Neural progenitor cell (in vitro differentiated cells): ENCODE measurements at regions not wholly inside any gene's neighbourhood (a gene's known extent, or its start where the extent isn't known, plus 50 kb on each side); places are given as distances from the start of the nearest gene placed in this dataset.

Source experiments
- DNase-seq: peaks from one replicate; pipeline ENCODE4 v3.0.0-alpha.2; 2016; ENCODE audit warnings: low spot score
- H2AFZ ChIP-seq: fragments of 200-600 bp; sonication (generic); replicated peaks from 2 replicates; pipeline ENCODE4 v1.6.1; 2016; ENCODE audit warnings: antibody characterized with exemption
- H3F3A ChIP-seq: fragments of 200-600 bp; sonication (generic); 2 replicates; pipeline ENCODE4 v1.6.1; 2016; ENCODE audit warnings: antibody characterized with exemption, low read depth
- H3K27ac ChIP-seq: fragments of 200-600 bp; sonication (generic); 2 replicates; pipeline ENCODE4 v1.5.1; 2016; ENCODE audit warnings: mild to moderate bottlenecking
- H3K27me3 ChIP-seq: fragments of 200-600 bp; sonication (generic); 2 replicates; pipeline ENCODE4 v1.6.1; 2016; ENCODE audit warnings: mild to moderate bottlenecking, moderate library complexity
- H3K36me3 ChIP-seq: fragments of 200-600 bp; sonication (generic); 2 replicates; pipeline ENCODE4 v1.5.1; 2016
- H3K4me1 ChIP-seq: fragments of 200-600 bp; sonication (generic); 2 replicates; pipeline ENCODE4 v1.6.1; 2016; ENCODE audit warnings: mixed run types
- H3K4me2 ChIP-seq: fragments of 200-600 bp; sonication (generic); 2 replicates; pipeline ENCODE4 v1.6.1; 2016
- H3K4me3 ChIP-seq: fragments of 200-600 bp; sonication (generic); 2 replicates; pipeline ENCODE4 v1.5.1; 2016
- H3K79me2 ChIP-seq: fragments of 200-600 bp; sonication (generic); 2 replicates; pipeline ENCODE4 v1.6.1; 2016; ENCODE audit warnings: low read depth
- H3K9ac ChIP-seq: fragments of 200-600 bp; sonication (generic); 2 replicates; pipeline ENCODE4 v1.6.1; 2016
- H3K9me3 ChIP-seq: fragments of 200-600 bp; sonication (generic); 2 replicates; pipeline ENCODE4 v1.5.1; 2016; ENCODE audit warnings: low read depth
- H4K20me1 ChIP-seq: fragments of 200-600 bp; sonication (generic); 2 replicates; pipeline ENCODE4 v1.6.1; 2016; ENCODE audit warnings: low read depth
- H3K27ac Mint-ChIP-seq: 3 replicates; pipeline ENCODE4 v1.8.0; 2021; ENCODE audit warnings: mixed read lengths
- H3K27me3 Mint-ChIP-seq: 2 replicates; pipeline ENCODE4 v1.8.0; 2022; ENCODE audit warnings: low read depth, mild to moderate bottlenecking, inconsistent platforms, moderate library complexity, mixed read lengths; ENCODE audit not compliant: insufficient read depth
- H3K36me3 Mint-ChIP-seq: 3 replicates; pipeline ENCODE4 v1.8.0; 2021; ENCODE audit warnings: mixed read lengths
- H3K4me1 Mint-ChIP-seq: 3 replicates; pipeline ENCODE4 v1.8.0; 2021; ENCODE audit warnings: mixed read lengths
- H3K4me3 Mint-ChIP-seq: 3 replicates; pipeline ENCODE4 v1.8.0; 2021; ENCODE audit warnings: mild to moderate bottlenecking, moderate library complexity, mixed read lengths
- H3K9me3 Mint-ChIP-seq: 3 replicates; pipeline ENCODE4 v1.8.0; 2020; ENCODE audit warnings: mixed read lengths
- EZH2 ChIP-seq: fragments of 200-600 bp; sonication (generic); IDR thresholded peaks from 2 replicates; pipeline ENCODE4 v1.6.1; 2017; ENCODE audit warnings: antibody characterized with exemption, mild to moderate bottlenecking, moderate library complexity
- EZH2phosphoT487 ChIP-seq: fragments of 200-600 bp; sonication (generic); IDR thresholded peaks from 2 replicates; pipeline ENCODE4 v1.6.1; 2017; ENCODE audit warnings: antibody characterized with exemption
- TF ChIP-seq, protein P1 (sequence below): fragments of 200-600 bp; sonication (generic); IDR thresholded peaks from 2 replicates; pipeline ENCODE4 v1.5.1; 2017; ENCODE audit warnings: antibody characterized with exemption, mild to moderate bottlenecking

DNA sequence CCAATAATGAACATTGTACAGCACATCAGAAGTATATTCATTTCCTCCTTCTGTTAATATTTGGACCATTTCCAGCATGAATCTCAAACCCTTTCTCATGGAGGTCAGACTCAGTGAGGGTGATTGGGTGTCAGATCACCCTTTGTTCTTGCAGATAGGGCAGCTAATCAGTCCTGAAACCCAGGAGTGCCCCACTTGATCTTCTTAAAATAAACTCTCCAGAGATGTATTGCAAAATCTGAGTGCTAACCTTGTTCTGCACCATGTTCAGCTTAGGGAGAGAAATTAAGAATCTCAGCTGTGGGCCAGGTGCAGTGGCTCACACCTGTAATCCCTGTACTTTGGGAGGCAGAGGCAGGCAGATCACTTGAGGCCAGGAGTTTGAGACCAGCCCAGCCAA, 869.4 kb downstream of the TYW1 start:
- H3K27ac Mint-ChIP-seq = no peak overlapping the region

DNA sequence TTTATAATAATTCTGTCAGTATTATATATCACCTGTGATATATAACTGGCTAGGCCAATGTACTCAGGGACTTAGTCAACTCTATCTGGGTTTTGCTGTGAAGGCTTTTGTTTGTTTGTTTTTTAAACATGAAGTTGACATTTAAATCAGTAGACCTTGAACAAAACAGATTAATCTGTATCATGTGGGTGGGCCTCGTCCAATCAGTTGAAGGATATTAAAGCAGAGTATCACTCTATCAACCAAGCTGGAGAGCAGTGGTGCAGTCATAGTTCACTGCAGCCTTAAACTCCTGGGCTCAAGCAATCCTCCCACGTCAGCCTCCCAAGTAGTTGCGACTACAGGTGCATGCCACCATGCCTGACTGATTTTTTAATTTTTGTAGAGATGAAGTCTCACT, 870.2 kb downstream of the TYW1 start:
- Mint-ChIP-seq H3K27ac (no peak overlapping the region), H3K4me1 (no peaks in the 10 kb centered on the region), H3K36me3 (no peaks in the 10 kb centered on the region), H3K9me3 (peaks cover 11% of the 10 kb centered on the region), H3K4me3 (no peak overlapping the region), H3K27me3 (peaks cover 3% of the 10 kb centered on the region)
- no peak for DNase-seq
- H3K36me3 ChIP-seq = no peaks in the 10 kb centered on the region
- H3K4me1 ChIP-seq = no peaks in the 10 kb centered on the region
- no peaks in the 10 kb centered on the region for H4K20me1 ChIP-seq
- no peak overlapping the region for H3K4me3 ChIP-seq
- no peaks in the 10 kb centered on the region for H3K9me3 ChIP-seq
- no peaks in the 10 kb centered on the region for H3K27me3 ChIP-seq
- TF ChIP-seq, protein P1, sequence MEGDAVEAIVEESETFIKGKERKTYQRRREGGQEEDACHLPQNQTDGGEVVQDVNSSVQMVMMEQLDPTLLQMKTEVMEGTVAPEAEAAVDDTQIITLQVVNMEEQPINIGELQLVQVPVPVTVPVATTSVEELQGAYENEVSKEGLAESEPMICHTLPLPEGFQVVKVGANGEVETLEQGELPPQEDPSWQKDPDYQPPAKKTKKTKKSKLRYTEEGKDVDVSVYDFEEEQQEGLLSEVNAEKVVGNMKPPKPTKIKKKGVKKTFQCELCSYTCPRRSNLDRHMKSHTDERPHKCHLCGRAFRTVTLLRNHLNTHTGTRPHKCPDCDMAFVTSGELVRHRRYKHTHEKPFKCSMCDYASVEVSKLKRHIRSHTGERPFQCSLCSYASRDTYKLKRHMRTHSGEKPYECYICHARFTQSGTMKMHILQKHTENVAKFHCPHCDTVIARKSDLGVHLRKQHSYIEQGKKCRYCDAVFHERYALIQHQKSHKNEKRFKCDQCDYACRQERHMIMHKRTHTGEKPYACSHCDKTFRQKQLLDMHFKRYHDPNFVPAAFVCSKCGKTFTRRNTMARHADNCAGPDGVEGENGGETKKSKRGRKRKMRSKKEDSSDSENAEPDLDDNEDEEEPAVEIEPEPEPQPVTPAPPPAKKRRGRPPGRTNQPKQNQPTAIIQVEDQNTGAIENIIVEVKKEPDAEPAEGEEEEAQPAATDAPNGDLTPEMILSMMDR = no peak
- no peak for TF ChIP-seq EZH2
- TF ChIP-seq EZH2phosphoT487 = no peak
- no peak overlapping the region for H3K4me2 ChIP-seq
- no peak overlapping the region for H2AFZ ChIP-seq
- no peak overlapping the region for H3K27ac ChIP-seq
- H3K9ac ChIP-seq = no peak overlapping the region
- H3K79me2 ChIP-seq = no peaks in the 10 kb centered on the region
- H3F3A ChIP-seq = no peaks in the 10 kb centered on the region

More for the DNA sequence above, 869.4 kb downstream of the TYW1 start:
- H4K20me1 ChIP-seq = no peaks in the 10 kb centered on the region
- H3K79me2 ChIP-seq = no peaks in the 10 kb centered on the region
- H3K4me3 ChIP-seq = no peak overlapping the region
- no peak overlapping the region for H3K4me2 ChIP-seq
- H2AFZ ChIP-seq = no peak overlapping the region
- no peaks in the 10 kb centered on the region for H3K4me1 ChIP-seq
- Mint-ChIP-seq H3K9me3 (peaks cover 15% of the 10 kb centered on the region), H3K4me3 (no peak overlapping the region), H3K36me3 (no peaks in the 10 kb centered on the region), H3K27me3 (peaks cover 3% of the 10 kb centered on the region), H3K4me1 (no peaks in the 10 kb centered on the region)
- no peak for TF ChIP-seq EZH2phosphoT487
- TF ChIP-seq, protein P1 = no peak
- no peak for TF ChIP-seq EZH2
- no peak overlapping the region for H3K27ac ChIP-seq
- no peaks in the 10 kb centered on the region for H3F3A ChIP-seq
- no peaks in the 10 kb centered on the region for H3K9me3 ChIP-seq
- H3K36me3 ChIP-seq = no peaks in the 10 kb centered on the region
- no peak for DNase-seq
- no peaks in the 10 kb centered on the region for H3K27me3 ChIP-seq
- no peak overlapping the region for H3K9ac ChIP-seq

DNA sequence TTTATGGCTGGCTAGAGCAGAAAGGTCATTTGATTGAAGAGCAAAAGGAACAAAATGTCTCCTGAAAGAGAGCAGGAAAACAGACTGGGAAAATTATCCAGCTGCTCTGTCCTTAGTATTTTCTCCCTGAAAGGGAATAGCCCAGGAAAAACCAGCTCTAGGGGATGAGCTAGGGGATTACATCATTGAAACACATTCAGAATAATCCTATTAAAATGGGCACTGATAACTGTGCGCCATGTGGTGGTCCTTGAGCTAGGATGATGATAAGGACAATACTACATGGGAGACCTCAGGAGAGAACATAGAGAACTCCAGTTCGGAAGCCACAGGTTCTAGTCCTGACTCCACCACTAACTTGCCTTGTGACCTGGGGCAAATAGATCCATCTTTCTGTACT, 873.8 kb downstream of the TYW1 start:
- Histone ChIP-seq H3K27ac (no peak overlapping the region), H3K9ac (no peak overlapping the region), H4K20me1 (no peaks in the 10 kb centered on the region), H3K36me3 (no peaks in the 10 kb centered on the region), H3K9me3 (no peaks in the 10 kb centered on the region), H3K79me2 (no peaks in the 10 kb centered on the region), H3K4me1 (no peaks in the 10 kb centered on the region), H3K4me3 (no peak overlapping the region), H3K27me3 (no peaks in the 10 kb centered on the region), H3K4me2 (no peak overlapping the region), H3F3A (no peaks in the 10 kb centered on the region), H2AFZ (no peak overlapping the region)
- TF ChIP-seq EZH2 = no peak
- TF ChIP-seq EZH2phosphoT487 = no peak
- TF ChIP-seq, protein P1 = no peak
- H3K36me3 Mint-ChIP-seq = no peaks in the 10 kb centered on the region
- no peak for DNase-seq
- no peaks in the 10 kb centered on the region for H3K9me3 Mint-ChIP-seq
- H3K4me3 Mint-ChIP-seq = no peak overlapping the region
- H3K27me3 Mint-ChIP-seq = no peaks in the 10 kb centered on the region
- no peak overlapping the region for H3K27ac Mint-ChIP-seq
- no peaks in the 10 kb centered on the region for H3K4me1 Mint-ChIP-seq
